Lower lobe of right lung (tissue), 2 donors: ENCODE measurements at regions not wholly inside any gene's neighbourhood (a gene's known extent, or its start where the extent isn't known, plus 50 kb on each side); places are given as distances from the start of the nearest gene placed in this dataset.

Experiments used
- ATAC-seq, 2 donors: fragments of 200-7000 bp; cut with Tn5 transposase; one replicate each; pipeline ENCODE4 v1.9.1; 2020 to 2022; ENCODE audit warnings: mild to moderate bottlenecking in 2 of 2, moderate library complexity in 2 of 2
- DNase-seq: peaks from one replicate; pipeline ENCODE4 v3.0.0-alpha.2; 2020
- H3K27ac ChIP-seq: fragments of 200-600 bp; one replicate; pipeline ENCODE4 v1.8.0; 2022
- H3K27me3 ChIP-seq: fragments of 200-600 bp; one replicate; pipeline ENCODE4 v1.8.0; 2022; ENCODE audit warnings: low read depth
- H3K36me3 ChIP-seq: fragments of 200-600 bp; one replicate; pipeline ENCODE4 v1.8.0; 2022; ENCODE audit warnings: mild to moderate bottlenecking
- H3K4me1 ChIP-seq: fragments of 200-600 bp; one replicate; pipeline ENCODE4 v1.8.0; 2022
- H3K4me3 ChIP-seq: fragments of 200-600 bp; one replicate; pipeline ENCODE4 v1.8.0; 2022; ENCODE audit warnings: mild to moderate bottlenecking
- H3K9me3 ChIP-seq: fragments of 200-600 bp; one replicate; pipeline ENCODE4 v1.8.0; 2022
- CTCF ChIP-seq: fragments of 200-600 bp; IDR thresholded peaks from one replicate; pipeline ENCODE4 v1.8.0; 2022; ENCODE audit warnings: antibody characterized with exemption, mild to moderate bottlenecking
- intact Hi-C: fragments of 100-400 bp; cut with DNase I; formaldehyde crosslinking; loops from one replicate; pipeline ENCODE4 v1.11.0; 2022
- donor health status: DM: no; HTN: yes; CAD: no; lungs with severe emphysema.

- Histone ChIP-seq H3K4me1 (no peaks in the 10 kb centered on the region), H3K36me3 (no peaks in the 10 kb centered on the region), H3K9me3 (no peaks in the 10 kb centered on the region), H3K27me3 (no peaks in the 10 kb centered on the region), H3K27ac (no peak overlapping the region), H3K4me3 (no peak overlapping the region)
- DNase-seq, result no peak
- intact Hi-C loops, result no loop called here
- TF ChIP-seq CTCF, result no peak
- ATAC-seq, result no peak
These were observed 52.8 kb downstream of the PPP1R2C start for GRCh38 chrX:42725196-42725595.

GRCh38 chrX:42720209-42720608 lies 57.8 kb downstream of the PPP1R2C start:
- no peaks in the 10 kb centered on the region for H3K9me3 ChIP-seq
- no peaks in the 10 kb centered on the region for H3K27me3 ChIP-seq
- ATAC-seq, result no peak
- DNase-seq, result no peak
- H3K4me1 ChIP-seq, result no peaks in the 10 kb centered on the region
- intact Hi-C loops, result no loop called here
- no peak overlapping the region for H3K27ac ChIP-seq
- no peak for TF ChIP-seq CTCF
- H3K36me3 ChIP-seq, result no peaks in the 10 kb centered on the region
- H3K4me3 ChIP-seq, result no peak overlapping the region

GRCh38 chrX:42715701-42716262 lies 62.2 kb downstream of the PPP1R2C start:
- H3K36me3 ChIP-seq, result no peaks in the 10 kb centered on the region
- no peaks in the 10 kb centered on the region for H3K9me3 ChIP-seq
- no peaks in the 10 kb centered on the region for H3K4me1 ChIP-seq
- intact Hi-C loops, result no loop called here
- no peak overlapping the region for H3K27ac ChIP-seq
- DNase-seq (no peak), ATAC-seq (no peak)
- H3K27me3 ChIP-seq, result no peaks in the 10 kb centered on the region
- H3K4me3 ChIP-seq, result no peak overlapping the region
- no peak for TF ChIP-seq CTCF

DNA sequence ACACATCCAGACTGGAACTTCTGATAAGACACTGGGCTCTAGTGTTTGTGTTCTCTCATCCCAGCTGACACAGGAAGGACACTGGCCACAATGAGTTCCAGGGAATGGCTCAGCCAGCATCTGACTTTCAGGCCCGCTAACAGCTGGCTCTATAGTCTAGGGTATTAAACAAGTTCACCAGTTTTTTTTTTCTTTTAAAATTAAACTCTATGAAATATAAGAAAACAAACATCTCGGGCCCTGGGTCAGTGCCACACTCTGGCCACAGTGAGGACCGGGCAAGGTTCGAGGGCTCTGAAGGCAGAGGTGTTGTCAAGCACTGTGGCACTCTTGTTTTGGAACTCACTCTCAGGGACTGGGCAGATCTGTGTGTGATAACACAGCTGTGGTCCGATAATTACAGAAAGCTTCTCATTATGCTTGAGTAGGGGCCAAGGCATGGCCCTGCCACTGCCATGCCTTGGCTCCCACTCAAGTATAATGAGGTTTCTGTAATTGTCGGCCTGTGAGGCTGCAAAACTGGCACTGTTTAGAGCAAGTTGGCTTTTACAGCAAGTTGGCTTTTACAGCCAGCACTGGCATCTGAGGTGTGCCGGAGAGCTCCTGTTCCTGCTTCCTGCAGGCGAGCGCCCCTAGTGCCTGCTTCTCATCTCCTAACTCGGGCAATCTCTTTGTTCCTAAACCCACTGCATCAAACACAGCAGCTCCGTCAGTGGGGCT lies 62.8 kb downstream of the PPP1R2C start:
- peak; percentile 83 to 86 for ATAC-seq
- TF ChIP-seq CTCF, result peak; percentile 31
- intact Hi-C loops, result no loop called here
- Histone ChIP-seq H3K36me3 (no peaks in the 10 kb centered on the region), H3K9me3 (no peaks in the 10 kb centered on the region), H3K27me3 (no peaks in the 10 kb centered on the region), H3K27ac (no peak overlapping the region), H3K4me3 (no peak overlapping the region), H3K4me1 (no peaks in the 10 kb centered on the region)
- peak; percentile 69 for DNase-seq

- Histone ChIP-seq H3K27me3 (no peaks in the 10 kb centered on the region), H3K27ac (no peak overlapping the region), H3K9me3 (no peaks in the 10 kb centered on the region), H3K4me3 (no peak overlapping the region), H3K36me3 (no peaks in the 10 kb centered on the region), H3K4me1 (no peaks in the 10 kb centered on the region)
- no peak for TF ChIP-seq CTCF
- ATAC-seq (no peak), DNase-seq (no peak)
- intact Hi-C loops, result no loop called here
These were observed 67.5 kb downstream of the PPP1R2C start for GRCh38 chrX:42710452-42710851.
